D341Med (cell line): ENCODE measurements at regions not wholly inside any gene's neighbourhood (a gene's known extent, or its start where the extent isn't known, plus 50 kb on each side); places are given as distances from the start of the nearest gene placed in this dataset.
A peak's percentile ranks its signal among the peaks of the same experiment; 100 is the strongest.
"Not testable (repeated sequence)": the region's sequence is repeated elsewhere in the genome, so short reads cannot be mapped to it uniquely, and the experiment has no call there.

Experiments
- DNase-seq: peaks from one replicate; pipeline ENCODE4 v3.0.0; 2012; ENCODE audit warnings: low spot score

- DNase-seq: no peak
Observed at GRCh38 chr6:68158256-68158655, 476.8 kb upstream of the ADGRB3 start.

GRCh38 chr6:68144667-68145066 is 490.4 kb upstream of the ADGRB3 start:
- DNase-seq: no peak

GRCh38 chr6:68141190-68141589 is 493.9 kb upstream of the ADGRB3 start:
- no peak for DNase-seq

- DNase-seq: peak; percentile 39
Observed at GRCh38 chr6:68139130-68139529, 496.0 kb upstream of the ADGRB3 start.

- DNase-seq: no peak
Observed at GRCh38 chr6:68134796-68135195, 500.3 kb upstream of the ADGRB3 start.

- DNase-seq: no peak
Observed at GRCh38 chr6:68128211-68128610, 506.9 kb upstream of the ADGRB3 start.

GRCh38 chr6:68127074-68127473 is 508.0 kb upstream of the ADGRB3 start:
- no peak for DNase-seq

- no peak for DNase-seq
Observed at GRCh38 chr6:68126089-68126749, 508.9 kb upstream of the ADGRB3 start.

- not testable (repeated sequence) for DNase-seq
Observed at GRCh38 chr6:68122975-68123374, 512.1 kb upstream of the ADGRB3 start.

GRCh38 chr6:68122032-68122431 is 513.0 kb upstream of the ADGRB3 start:
- no peak for DNase-seq

- DNase-seq: not testable (repeated sequence)
Observed at GRCh38 chr6:68120954-68121353, 514.1 kb upstream of the ADGRB3 start.

- no peak for DNase-seq
Observed at GRCh38 chr6:68114463-68115047, 520.5 kb upstream of the ADGRB3 start.

- DNase-seq: no peak
Observed at GRCh38 chr6:68108233-68108835, 526.7 kb upstream of the ADGRB3 start.

GRCh38 chr6:68094070-68094469 is 541.0 kb upstream of the ADGRB3 start:
- no peak for DNase-seq

GRCh38 chr6:68087399-68088133 is 547.5 kb upstream of the ADGRB3 start:
- DNase-seq: no peak

- DNase-seq: no peak
Observed at GRCh38 chr6:68086199-68086598, 548.9 kb upstream of the ADGRB3 start.

- DNase-seq: not testable (repeated sequence)
Observed at GRCh38 chr6:68085599-68085998, 549.5 kb upstream of the ADGRB3 start.

- no peak for DNase-seq
Observed at GRCh38 chr6:68082086-68082485, 553.0 kb upstream of the ADGRB3 start.

- DNase-seq: no peak
Observed at GRCh38 chr6:68080074-68080473, 555.0 kb upstream of the ADGRB3 start.

- DNase-seq: no peak
Observed at GRCh38 chr6:68077661-68078060, 557.4 kb upstream of the ADGRB3 start.

GRCh38 chr6:68071740-68072139 is 563.3 kb upstream of the ADGRB3 start:
- no peak for DNase-seq

GRCh38 chr6:68069921-68070710 is 565.0 kb upstream of the ADGRB3 start:
- no peak for DNase-seq
